ENCODE measurements at regions not wholly inside any gene's neighbourhood (a gene's known extent, or its start where the extent isn't known, plus 50 kb on each side); places are given as distances from the start of the nearest gene placed in this dataset.
"Not testable (repeated sequence)": the region's sequence is repeated elsewhere in the genome, so short reads cannot be mapped to it uniquely, and the experiment has no call there.

DNA sequence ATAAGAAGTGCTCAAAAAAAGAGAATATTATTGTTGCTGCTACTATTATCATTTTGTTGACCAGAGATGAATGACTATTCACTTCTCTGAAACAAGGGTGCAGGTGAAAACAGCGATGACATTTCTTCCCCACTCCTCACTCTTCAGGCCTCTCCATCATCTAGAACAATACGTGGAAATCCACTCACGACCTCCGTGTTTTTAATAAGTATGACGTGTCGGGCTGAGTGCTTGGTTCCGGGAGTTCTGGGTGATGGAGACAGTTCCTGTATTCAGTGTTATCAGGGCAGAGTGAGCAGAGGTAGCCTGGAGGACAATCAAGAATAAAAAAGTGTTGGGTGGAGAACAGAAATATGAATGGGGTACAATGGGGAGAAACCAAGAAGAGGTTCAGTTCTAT, 130.0 kb upstream of the ZNF217 start:
- Mint-ChIP-seq H3K9me3 (no peaks in the 10 kb centered on the region), H3K4me3 (no peak overlapping the region), H3K27me3 (no peaks in the 10 kb centered on the region), H3K36me3 (ENCODE audit: low read depth) (no peaks in the 10 kb centered on the region), H3K27ac (no peak overlapping the region), H3K4me1 (ENCODE audit: low read depth) (peaks cover 30% of the 10 kb centered on the region)
- intact Hi-C loops (cut with micrococcal nuclease) = no loop called here

DNA sequence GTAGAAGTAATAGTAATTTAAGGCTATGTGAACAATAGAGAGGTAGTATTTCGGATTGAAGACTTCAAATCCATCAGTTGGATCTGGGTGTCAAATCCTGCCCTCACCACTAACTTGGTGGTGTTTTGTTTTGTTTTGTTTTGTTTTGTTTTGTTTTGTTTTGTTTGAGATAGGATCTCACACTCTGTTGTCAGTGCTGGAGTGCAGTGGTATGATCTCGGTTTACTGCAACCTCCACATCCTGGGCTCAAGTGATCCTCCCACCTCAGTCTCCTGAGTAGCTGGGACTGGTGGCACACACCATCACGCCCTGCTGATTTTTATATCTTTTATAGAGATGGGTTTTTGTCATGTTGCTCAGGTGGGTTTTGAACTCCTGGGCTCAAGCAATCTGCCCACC, 129.4 kb upstream of the ZNF217 start:
- H3K4me1 Mint-ChIP-seq (ENCODE audit: low read depth) = peaks cover 31% of the 10 kb centered on the region
- no peaks in the 10 kb centered on the region for H3K36me3 Mint-ChIP-seq (ENCODE audit: low read depth)
- H3K27ac Mint-ChIP-seq = no peak overlapping the region
- no peaks in the 10 kb centered on the region for H3K27me3 Mint-ChIP-seq
- no peaks in the 10 kb centered on the region for H3K9me3 Mint-ChIP-seq
- no peak overlapping the region for H3K4me3 Mint-ChIP-seq
- intact Hi-C loops (cut with micrococcal nuclease) = no loop called here

DNA sequence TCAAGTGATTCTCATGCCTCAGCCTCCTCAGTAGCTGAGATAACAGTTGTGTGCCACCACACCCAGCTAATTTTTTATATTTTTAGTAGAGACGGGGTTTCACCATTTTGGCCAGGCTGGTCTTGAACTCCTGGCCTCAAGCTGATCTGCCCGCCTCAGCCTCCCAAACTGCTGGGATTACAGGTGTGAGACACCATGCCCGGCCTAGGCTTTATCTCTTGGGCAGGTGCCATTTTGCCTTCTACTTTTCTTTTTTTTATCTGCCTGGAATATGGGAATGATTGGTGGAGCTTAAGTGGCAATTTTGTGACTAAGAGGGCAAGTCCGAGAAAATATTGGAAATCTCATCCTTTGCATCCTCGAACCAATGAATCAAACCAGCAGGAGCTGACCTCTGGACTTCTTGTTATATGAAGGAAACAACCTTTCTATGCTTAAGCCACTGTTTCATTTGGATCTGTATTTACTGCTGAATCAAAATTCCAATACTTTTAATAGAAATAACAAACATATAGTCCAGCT, 128.9 kb upstream of the ZNF217 start:
- no peaks in the 10 kb centered on the region for H3K9me3 Mint-ChIP-seq
- H3K36me3 Mint-ChIP-seq (ENCODE audit: low read depth) = no peaks in the 10 kb centered on the region
- H3K4me1 Mint-ChIP-seq (ENCODE audit: low read depth) = peaks cover 31% of the 10 kb centered on the region
- no peak overlapping the region for H3K4me3 Mint-ChIP-seq
- intact Hi-C loops (cut with micrococcal nuclease) = no loop called here
- no peaks in the 10 kb centered on the region for H3K27me3 Mint-ChIP-seq
- H3K27ac Mint-ChIP-seq = no peak overlapping the region

DNA sequence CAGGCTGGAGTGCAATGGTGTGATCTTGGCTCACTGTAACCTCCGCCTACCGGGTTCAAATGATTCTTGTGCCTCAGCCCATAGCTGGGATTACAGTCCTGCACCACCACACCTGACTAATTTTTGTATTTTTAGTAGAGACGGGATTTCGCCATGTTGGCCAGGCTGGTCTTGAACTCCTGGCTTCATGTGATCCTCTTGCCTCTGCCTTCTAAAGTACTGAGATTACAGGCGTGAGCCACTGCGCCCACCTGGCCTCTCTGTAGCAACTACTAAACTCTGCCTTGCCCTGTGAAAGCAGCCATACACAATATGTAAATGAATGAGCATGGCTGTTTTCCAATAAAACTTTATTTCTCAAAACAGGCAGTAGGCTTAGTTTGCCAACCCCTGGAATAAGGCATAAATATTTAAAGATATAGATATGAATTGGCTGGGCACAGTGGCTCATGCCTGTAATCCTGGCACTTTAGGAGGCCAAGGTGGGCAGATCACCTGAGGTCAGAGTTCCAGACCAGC, 127.9 kb upstream of the ZNF217 start:
- peaks cover 31% of the 10 kb centered on the region for H3K4me1 Mint-ChIP-seq (ENCODE audit: low read depth)
- H3K27me3 Mint-ChIP-seq; H3K9me3 Mint-ChIP-seq; intact Hi-C loops (cut with micrococcal nuclease); H3K4me3 Mint-ChIP-seq; H3K36me3 Mint-ChIP-seq (ENCODE audit: low read depth); H3K27ac Mint-ChIP-seq: not testable (repeated sequence)

- intact Hi-C loops (cut with micrococcal nuclease); H3K27me3 Mint-ChIP-seq; H3K36me3 Mint-ChIP-seq (ENCODE audit: low read depth); H3K27ac Mint-ChIP-seq; H3K4me3 Mint-ChIP-seq; H3K9me3 Mint-ChIP-seq: not testable (repeated sequence)
- H3K4me1 Mint-ChIP-seq (ENCODE audit: low read depth) = peaks cover 28% of the 10 kb centered on the region
Observed at GRCh38 chr20:53719171-53719803, 125.6 kb upstream of the ZNF217 start.

DNA sequence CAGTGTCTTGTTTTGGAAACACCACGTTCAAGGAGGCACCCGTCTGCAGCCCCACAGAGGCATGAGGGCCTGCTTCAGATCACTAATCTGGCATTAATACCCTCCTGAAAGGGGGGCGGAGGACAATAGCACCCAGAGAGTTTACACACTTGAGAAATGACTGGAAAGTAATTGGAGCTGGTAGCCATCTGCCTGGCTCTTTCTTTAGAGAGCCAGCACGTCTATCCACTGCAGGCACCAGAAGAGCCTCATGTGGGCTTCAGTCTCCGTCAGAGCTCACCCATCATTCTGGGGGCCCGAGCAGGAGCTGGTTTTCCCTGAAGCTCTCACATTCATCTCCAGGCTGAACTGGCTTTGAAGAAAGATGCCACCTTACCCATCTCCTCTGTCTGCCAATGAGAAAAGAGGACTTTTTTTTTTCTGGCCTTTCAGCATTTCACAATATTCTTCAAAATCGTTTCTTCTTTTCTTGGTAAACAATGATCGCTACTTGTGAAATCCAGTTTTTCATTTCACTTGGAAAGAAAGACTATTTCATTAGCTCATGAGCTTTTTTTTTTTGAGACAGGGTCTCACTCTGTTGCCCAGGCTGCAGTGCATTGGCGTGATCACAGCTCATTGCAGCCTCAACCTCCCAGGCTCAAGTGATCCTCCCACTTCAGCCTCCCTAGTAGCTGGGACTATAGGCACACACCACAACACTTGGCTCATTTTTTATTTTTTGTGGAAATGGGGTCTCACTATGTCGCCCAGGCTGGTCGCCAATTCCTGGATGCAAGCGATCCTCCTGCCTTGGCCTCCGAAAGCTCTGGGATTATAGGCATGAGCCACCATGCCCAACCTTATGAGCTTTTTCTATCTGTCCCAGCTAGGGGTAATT, 124.7 kb upstream of the ZNF217 start:
- Mint-ChIP-seq H3K27ac (peak overlapping the region; percentile 37), H3K36me3 (ENCODE audit: low read depth) (no peaks in the 10 kb centered on the region), H3K4me3 (no peak overlapping the region), H3K4me1 (ENCODE audit: low read depth) (peaks cover 35% of the 10 kb centered on the region), H3K9me3 (no peaks in the 10 kb centered on the region), H3K27me3 (no peaks in the 10 kb centered on the region)
- intact Hi-C loops (cut with micrococcal nuclease) = no loop called here

DNA sequence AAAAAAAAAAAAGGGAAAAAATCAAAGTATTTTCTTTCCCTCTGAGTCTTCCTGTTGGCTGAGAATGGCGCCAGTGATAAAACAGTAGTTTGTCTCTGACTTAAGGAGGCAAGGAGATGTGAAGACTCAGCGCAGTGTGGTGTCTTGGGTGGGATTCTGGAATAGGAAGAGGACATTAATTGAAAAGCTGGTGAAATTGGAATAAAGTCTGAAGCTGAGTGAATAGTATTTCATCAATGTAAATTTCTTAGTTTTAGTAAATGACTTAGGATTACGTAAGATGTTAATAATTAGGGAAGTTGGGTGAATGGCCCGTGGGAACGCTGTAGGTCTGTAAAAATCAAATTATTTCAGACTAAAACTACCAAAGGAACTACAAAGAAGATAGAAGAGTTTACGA, 122.8 kb upstream of the ZNF217 start:
- no peaks in the 10 kb centered on the region for H3K36me3 Mint-ChIP-seq (ENCODE audit: low read depth)
- intact Hi-C loops (cut with micrococcal nuclease) = no loop called here
- peaks cover 41% of the 10 kb centered on the region for H3K4me1 Mint-ChIP-seq (ENCODE audit: low read depth)
- H3K4me3 Mint-ChIP-seq = no peak overlapping the region
- no peaks in the 10 kb centered on the region for H3K9me3 Mint-ChIP-seq
- peak overlapping the region; percentile 70 for H3K27ac Mint-ChIP-seq
- H3K27me3 Mint-ChIP-seq = no peaks in the 10 kb centered on the region

DNA sequence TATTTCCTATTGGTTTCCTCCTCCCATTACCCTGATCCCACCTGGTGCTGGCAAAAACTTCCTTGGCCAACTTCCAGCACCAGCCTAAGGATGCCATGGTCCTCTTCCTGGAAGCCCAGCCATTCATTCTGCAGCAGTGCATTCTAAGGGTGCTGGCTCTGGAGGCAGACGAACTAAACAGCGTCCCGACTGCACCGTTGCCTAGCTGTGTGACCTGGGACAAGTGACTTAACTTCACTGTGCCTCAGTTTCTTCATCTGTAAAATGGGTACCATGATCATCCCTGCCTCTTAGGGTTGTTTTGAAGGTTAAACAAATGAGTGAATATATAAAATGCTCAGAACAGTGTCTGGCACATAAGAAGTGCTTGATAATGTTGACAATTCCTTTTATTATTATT, 120.9 kb upstream of the ZNF217 start:
- H3K27me3 Mint-ChIP-seq = no peaks in the 10 kb centered on the region
- intact Hi-C loops (cut with micrococcal nuclease) = no loop called here
- H3K36me3 Mint-ChIP-seq (ENCODE audit: low read depth) = no peaks in the 10 kb centered on the region
- H3K4me1 Mint-ChIP-seq (ENCODE audit: low read depth) = peaks cover 44% of the 10 kb centered on the region
- no peak overlapping the region for H3K4me3 Mint-ChIP-seq
- no peaks in the 10 kb centered on the region for H3K9me3 Mint-ChIP-seq
- H3K27ac Mint-ChIP-seq = no peak overlapping the region

- no peaks in the 10 kb centered on the region for H3K27me3 Mint-ChIP-seq
- H3K9me3 Mint-ChIP-seq = no peaks in the 10 kb centered on the region
- H3K4me1 Mint-ChIP-seq (ENCODE audit: low read depth) = peaks cover 52% of the 10 kb centered on the region
- H3K27ac Mint-ChIP-seq = peak overlapping the region; percentile 60
- no peaks in the 10 kb centered on the region for H3K36me3 Mint-ChIP-seq (ENCODE audit: low read depth)
- no peak overlapping the region for H3K4me3 Mint-ChIP-seq
- intact Hi-C loops (cut with micrococcal nuclease) = no loop called here
Observed at GRCh38 chr20:53713328-53714056, 119.9 kb upstream of the ZNF217 start.

GRCh38 chr20:53712212-53712977, 118.8 kb upstream of the ZNF217 start:
- peaks cover 50% of the 10 kb centered on the region for H3K4me1 Mint-ChIP-seq (ENCODE audit: low read depth)
- no peaks in the 10 kb centered on the region for H3K36me3 Mint-ChIP-seq (ENCODE audit: low read depth)
- intact Hi-C loops (cut with micrococcal nuclease) = no loop called here
- H3K4me3 Mint-ChIP-seq = no peak overlapping the region
- H3K9me3 Mint-ChIP-seq = no peaks in the 10 kb centered on the region
- H3K27ac Mint-ChIP-seq = no peak overlapping the region
- H3K27me3 Mint-ChIP-seq = no peaks in the 10 kb centered on the region

- Mint-ChIP-seq H3K4me1 (ENCODE audit: low read depth) (peaks cover 53% of the 10 kb centered on the region), H3K27ac (peak overlapping the region; percentile 30), H3K36me3 (ENCODE audit: low read depth) (no peaks in the 10 kb centered on the region), H3K4me3 (no peak overlapping the region), H3K9me3 (no peaks in the 10 kb centered on the region), H3K27me3 (no peaks in the 10 kb centered on the region)
- intact Hi-C loops (cut with micrococcal nuclease) = no loop called here
Observed at GRCh38 chr20:53711333-53712211, 117.9 kb upstream of the ZNF217 start.

DNA sequence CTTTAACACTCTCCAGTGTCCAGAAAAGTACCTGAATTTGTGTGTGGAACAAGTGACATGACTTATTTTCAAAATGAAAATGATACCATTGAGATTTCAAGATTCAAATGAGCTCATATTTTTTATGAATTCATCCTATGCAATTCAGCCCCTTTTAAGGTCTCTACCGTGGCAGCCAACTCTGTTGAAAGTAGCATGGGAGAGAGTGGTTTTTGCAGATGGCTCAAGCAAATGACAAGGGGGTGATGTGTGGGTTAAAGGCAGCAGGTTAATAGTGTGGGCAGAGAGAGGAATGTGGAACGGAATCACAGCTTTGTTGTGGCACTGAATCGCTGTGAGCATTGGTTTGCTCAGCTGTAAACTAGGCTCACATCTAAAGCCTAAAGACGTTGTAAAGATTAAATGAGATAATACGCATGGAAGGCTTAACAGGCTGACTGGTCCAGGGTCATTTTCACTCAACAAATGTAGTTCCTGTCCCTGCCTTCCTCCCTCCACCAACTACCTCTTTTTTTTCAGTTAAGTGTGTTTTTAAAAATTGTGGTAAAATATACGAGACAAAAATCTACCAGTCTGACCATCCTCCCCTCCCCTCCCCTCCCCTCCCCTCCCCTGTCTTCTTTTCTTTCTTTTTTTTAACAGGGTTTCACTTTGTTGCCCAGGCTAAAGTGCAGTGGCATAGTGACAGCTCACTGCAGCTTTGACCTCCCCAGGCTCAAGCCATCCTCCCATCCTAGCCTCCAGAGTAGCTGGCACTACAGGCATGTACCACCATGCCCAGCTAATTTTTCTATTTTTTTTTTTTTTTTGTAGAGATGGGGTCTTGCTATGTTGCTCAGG, 114.7 kb upstream of the ZNF217 start:
- no peaks in the 10 kb centered on the region for H3K27me3 Mint-ChIP-seq
- H3K36me3 Mint-ChIP-seq (ENCODE audit: low read depth) = no peaks in the 10 kb centered on the region
- intact Hi-C loops (cut with micrococcal nuclease) = loop anchor here (5.0 kb wide), 3 partner anchors 34 to 209 kb away; partner anchors contain the start of gene ZNF217
- peak overlapping the region; percentile 98 for H3K27ac Mint-ChIP-seq
- H3K4me3 Mint-ChIP-seq = peak overlapping the region; percentile 61
- peaks cover 50% of the 10 kb centered on the region for H3K4me1 Mint-ChIP-seq (ENCODE audit: low read depth)
- no peaks in the 10 kb centered on the region for H3K9me3 Mint-ChIP-seq
